Calu3 (cell line): ENCODE measurements at regions not wholly inside any gene's neighbourhood (a gene's known extent, or its start where the extent isn't known, plus 50 kb on each side); places are given as distances from the start of the nearest gene placed in this dataset.

Experiments used
- BruUV-seq: library from RNA; stranded (reverse); fragments of 400-500 nt; replicated peaks from 2 replicates; lab custom pipeline; 2021; lab: Mats Ljungman, UMichigan
- CTCF ChIA-PET: fragments of 300-600 bp; sonication (Branson Sonifier 250); formaldehyde crosslinking; loops from one replicate; lab custom pipeline; 2022; ENCODE audit warnings: antibody characterized with exemption; lab: Charles Lee
- DNase-seq: peaks from one replicate; pipeline ENCODE4 v3.0.0; 2022
- H3K27ac Mint-ChIP-seq: one replicate; pipeline ENCODE4 v1.8.0; 2022; ENCODE audit warnings: mixed read lengths; ENCODE audit not compliant: unreplicated experiment
- H3K27me3 Mint-ChIP-seq: one replicate; pipeline ENCODE4 v1.8.0; 2022; ENCODE audit warnings: mixed read lengths; ENCODE audit not compliant: unreplicated experiment
- H3K36me3 Mint-ChIP-seq: one replicate; pipeline ENCODE4 v1.8.0; 2022; ENCODE audit warnings: mild to moderate bottlenecking, moderate library complexity, mixed read lengths; ENCODE audit not compliant: insufficient read depth, unreplicated experiment
- H3K4me1 Mint-ChIP-seq: one replicate; pipeline ENCODE4 v1.8.0; 2022; ENCODE audit warnings: mild to moderate bottlenecking, low read depth, mixed read lengths; ENCODE audit not compliant: unreplicated experiment
- H3K4me3 Mint-ChIP-seq: one replicate; pipeline ENCODE4 v1.8.0; 2022; ENCODE audit warnings: mild to moderate bottlenecking, low read depth, moderate library complexity, mixed read lengths; ENCODE audit not compliant: unreplicated experiment
- H3K9me3 Mint-ChIP-seq: one replicate; pipeline ENCODE4 v1.8.0; 2022; ENCODE audit warnings: low read depth, mixed read lengths; ENCODE audit not compliant: unreplicated experiment
- intact Hi-C: fragments of 100-400 bp; cut with micrococcal nuclease; formaldehyde crosslinking; loops from one replicate; pipeline ENCODE4 v1.10.0; 2022; ENCODE audit not compliant: unreplicated experiment
- TF ChIP-seq, protein P1 (sequence below): fragments of 200-600 bp; IDR thresholded peaks from one replicate; pipeline ENCODE4 v1.8.0; 2022; ENCODE audit warnings: antibody characterized with exemption; ENCODE audit not compliant: unreplicated experiment

DNA sequence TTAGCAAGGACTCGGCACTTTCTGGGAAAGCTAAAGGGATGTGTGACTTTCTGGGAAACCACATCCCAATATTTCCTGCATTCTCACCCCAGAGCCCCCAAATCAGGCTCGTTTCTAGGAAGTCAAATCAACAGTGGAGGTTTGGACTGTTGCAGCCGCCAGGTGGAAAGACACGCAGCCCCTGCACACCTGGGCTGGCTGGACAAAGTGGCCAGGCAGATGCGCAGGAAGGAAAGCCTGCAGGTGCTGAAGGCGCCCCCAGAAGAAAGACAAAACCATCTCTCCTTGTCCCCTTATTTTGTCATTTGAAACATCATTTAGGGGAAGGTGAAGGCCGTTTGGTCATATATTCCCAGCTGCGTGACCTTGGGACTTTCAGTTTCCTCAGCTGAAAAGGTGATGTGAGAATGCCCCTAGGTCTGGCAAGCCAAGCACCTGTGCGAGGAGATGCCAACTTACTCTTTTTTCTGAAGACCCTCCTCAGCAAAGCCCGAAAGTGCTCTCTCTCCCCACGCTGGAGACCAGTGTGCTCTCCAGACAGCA lies 97.9 kb upstream of the CPEB4 start:
- TF ChIP-seq, protein P1, sequence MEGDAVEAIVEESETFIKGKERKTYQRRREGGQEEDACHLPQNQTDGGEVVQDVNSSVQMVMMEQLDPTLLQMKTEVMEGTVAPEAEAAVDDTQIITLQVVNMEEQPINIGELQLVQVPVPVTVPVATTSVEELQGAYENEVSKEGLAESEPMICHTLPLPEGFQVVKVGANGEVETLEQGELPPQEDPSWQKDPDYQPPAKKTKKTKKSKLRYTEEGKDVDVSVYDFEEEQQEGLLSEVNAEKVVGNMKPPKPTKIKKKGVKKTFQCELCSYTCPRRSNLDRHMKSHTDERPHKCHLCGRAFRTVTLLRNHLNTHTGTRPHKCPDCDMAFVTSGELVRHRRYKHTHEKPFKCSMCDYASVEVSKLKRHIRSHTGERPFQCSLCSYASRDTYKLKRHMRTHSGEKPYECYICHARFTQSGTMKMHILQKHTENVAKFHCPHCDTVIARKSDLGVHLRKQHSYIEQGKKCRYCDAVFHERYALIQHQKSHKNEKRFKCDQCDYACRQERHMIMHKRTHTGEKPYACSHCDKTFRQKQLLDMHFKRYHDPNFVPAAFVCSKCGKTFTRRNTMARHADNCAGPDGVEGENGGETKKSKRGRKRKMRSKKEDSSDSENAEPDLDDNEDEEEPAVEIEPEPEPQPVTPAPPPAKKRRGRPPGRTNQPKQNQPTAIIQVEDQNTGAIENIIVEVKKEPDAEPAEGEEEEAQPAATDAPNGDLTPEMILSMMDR = no peak
- intact Hi-C loops = no loop called here
- H3K27ac Mint-ChIP-seq = no peak overlapping the region
- CTCF ChIA-PET = interaction anchor here (0.7 to 1.3 kb wide), 3 partner anchors 10 to 341 kb away, joined by 3 to 6 read pairs (median 4); no protein-coding TSS in a partner anchor
- no peaks in the 10 kb centered on the region for H3K27me3 Mint-ChIP-seq
- BruUV-seq = no TSS peak
- no peaks in the 10 kb centered on the region for H3K9me3 Mint-ChIP-seq
- peaks cover 5% of the 10 kb centered on the region for H3K36me3 Mint-ChIP-seq
- peaks cover 76% of the 10 kb centered on the region for H3K4me1 Mint-ChIP-seq
- no peak overlapping the region for H3K4me3 Mint-ChIP-seq
- no peak for DNase-seq

- Mint-ChIP-seq H3K36me3 (peaks cover 5% of the 10 kb centered on the region), H3K4me1 (peaks cover 82% of the 10 kb centered on the region), H3K4me3 (no peak overlapping the region), H3K27me3 (no peaks in the 10 kb centered on the region), H3K27ac (no peak overlapping the region), H3K9me3 (no peaks in the 10 kb centered on the region)
- CTCF ChIA-PET = interaction anchor here (0.7 to 1.3 kb wide), 2 partner anchors 16 to 94 kb away, joined by 3 to 4 read pairs; no protein-coding TSS in a partner anchor
- no TSS peak for BruUV-seq
- no peak for DNase-seq
- intact Hi-C loops = no loop called here
- TF ChIP-seq, protein P1 = no peak
Observed at GRCh38 chr5:173790836-173791546, 97.2 kb upstream of the CPEB4 start.

- Mint-ChIP-seq H3K27ac (no peak overlapping the region), H3K27me3 (no peaks in the 10 kb centered on the region), H3K4me3 (no peak overlapping the region), H3K4me1 (peaks cover 78% of the 10 kb centered on the region), H3K36me3 (peaks cover 2% of the 10 kb centered on the region), H3K9me3 (no peaks in the 10 kb centered on the region)
- no TSS peak for BruUV-seq
- CTCF ChIA-PET = interaction anchor here (0.7 to 1.3 kb wide), 3 partner anchors 15 to 316 kb away, joined by 3 to 5 read pairs (median 4); no protein-coding TSS in a partner anchor
- TF ChIP-seq, protein P1 = no peak
- no peak for DNase-seq
- intact Hi-C loops = no loop called here
Observed at GRCh38 chr5:173791878-173792277, 96.3 kb upstream of the CPEB4 start.

DNA sequence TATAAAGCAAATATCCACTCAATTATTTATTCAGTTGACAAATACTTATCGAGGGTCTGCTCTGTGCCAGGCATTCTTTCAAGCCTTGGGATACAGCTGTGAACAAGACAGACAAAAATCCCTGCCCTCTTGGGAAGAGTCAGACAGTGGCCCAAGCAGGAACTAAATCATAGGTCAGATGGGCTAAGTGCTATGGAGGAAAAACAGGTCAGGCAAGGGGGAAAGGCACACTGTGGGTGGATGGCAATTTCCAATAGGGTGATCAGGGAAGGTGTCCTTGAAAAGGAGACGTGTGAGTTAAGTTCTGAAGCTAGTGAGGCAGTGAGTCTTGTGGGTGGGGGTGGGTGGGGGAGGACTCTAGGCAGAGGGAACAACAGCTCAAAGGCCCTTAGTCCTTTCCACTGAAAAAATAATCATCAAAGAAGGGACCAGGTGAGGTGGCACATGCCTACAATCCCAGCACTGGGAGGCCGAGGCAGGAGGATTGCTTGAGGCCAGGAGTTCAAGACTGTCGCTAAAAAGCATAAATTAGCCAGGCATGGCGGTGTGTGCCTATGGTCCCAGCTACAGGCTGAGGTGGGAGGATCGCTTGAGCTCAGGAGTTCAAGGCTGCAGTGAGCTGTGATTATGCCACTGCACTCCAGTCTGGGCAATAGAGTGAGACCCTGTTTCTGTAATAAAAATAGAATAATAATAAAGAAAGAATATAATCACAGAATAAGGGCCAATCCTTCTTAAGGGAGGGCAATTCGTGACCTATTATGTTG lies 95.2 kb upstream of the CPEB4 start:
- Mint-ChIP-seq H3K9me3 (no peaks in the 10 kb centered on the region), H3K4me1 (peaks cover 67% of the 10 kb centered on the region), H3K36me3 (no peaks in the 10 kb centered on the region), H3K4me3 (no peak overlapping the region), H3K27ac (peak overlapping the region; percentile 42), H3K27me3 (no peaks in the 10 kb centered on the region)
- CTCF ChIA-PET = interaction anchor here (0.7 kb wide), 2 partner anchors 27 to 317 kb away, joined by 4 to 5 read pairs; no protein-coding TSS in a partner anchor
- no TSS peak for BruUV-seq
- intact Hi-C loops = no loop called here
- TF ChIP-seq, protein P1 = no peak
- DNase-seq = peak; percentile 29
